ENCODE measurements at regions not wholly inside any gene's neighbourhood (a gene's known extent, or its start where the extent isn't known, plus 50 kb on each side); places are given as distances from the start of the nearest gene placed in this dataset.

DNA sequence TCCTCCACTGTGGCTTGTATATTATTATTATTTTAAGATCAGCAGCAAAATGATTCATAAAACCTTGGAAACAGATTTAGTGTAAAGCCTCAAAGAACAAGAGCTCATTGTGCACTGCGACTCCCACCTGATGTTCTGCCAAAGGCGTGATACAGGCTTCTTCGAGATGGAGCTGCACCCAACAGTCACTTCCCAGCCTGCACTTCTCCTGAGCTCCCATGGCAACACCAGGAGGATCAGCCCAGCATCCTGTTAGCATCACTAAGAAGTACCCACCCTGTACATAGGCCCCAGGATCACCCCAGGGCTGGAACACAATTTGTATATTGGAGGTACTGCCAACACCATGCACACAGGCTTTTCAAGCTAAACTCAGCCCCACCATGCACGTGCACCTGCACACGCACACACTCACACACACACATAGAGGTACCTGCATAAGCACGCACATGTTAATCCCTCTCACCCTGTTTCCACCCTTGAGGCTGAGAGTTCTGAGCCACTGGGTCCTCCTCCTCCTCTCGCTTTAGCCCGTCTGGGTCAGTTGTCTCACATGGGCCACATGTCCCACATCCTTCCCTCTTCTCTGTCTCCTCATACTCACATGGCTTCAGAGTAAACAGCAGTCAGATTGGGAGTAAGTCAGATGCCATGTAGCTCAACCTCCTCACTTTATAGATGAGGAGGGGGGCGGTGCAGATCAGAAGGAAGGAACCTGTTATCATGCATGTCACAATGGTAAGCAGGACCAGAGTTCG lies 281.9 kb upstream of the POU3F1 start:
- peak in 3 of 4 experiments; percentile 16 to 32 (median 22) for DNase-seq

DNA sequence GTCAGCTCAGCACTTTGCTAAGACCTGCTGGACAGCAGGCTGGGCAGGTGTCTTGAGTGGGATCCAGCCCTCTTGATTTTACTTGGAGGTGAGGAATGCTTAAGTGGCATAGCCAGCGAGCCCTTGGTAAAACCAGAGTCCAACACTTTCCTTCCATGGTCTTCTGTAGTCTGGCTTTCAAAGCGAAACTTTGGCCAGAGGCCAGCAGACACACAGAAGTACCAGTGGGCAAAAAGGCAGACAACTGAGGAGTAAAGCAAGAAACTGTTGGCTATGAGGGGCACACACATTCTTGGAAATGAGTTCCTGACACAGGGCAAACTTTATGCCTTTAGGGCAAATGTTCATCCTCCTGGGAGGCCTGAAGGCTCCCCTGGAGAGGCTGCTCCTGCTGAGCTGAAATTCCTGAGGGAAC lies 281.0 kb upstream of the POU3F1 start:
- DNase-seq = no peak

DNA sequence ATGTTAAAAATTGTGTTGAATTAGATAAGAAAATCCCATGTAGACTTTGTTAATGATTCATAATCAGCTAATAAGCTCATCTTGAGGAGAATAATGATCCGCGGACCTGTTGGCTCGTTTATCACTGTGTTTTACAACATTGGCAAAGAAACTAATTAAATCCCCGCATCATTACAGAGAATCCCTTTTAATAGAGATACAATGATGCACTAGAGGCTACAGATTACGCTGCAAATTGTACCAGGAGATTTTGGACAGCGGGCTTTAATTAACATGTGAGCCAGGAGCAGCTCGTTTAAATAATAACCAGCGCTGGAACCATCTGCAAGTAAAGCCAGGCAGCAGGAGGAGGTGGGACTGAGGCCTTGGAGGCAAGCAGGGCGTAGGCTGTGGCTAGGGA lies 280.3 kb upstream of the POU3F1 start:
- no peak for DNase-seq

DNA sequence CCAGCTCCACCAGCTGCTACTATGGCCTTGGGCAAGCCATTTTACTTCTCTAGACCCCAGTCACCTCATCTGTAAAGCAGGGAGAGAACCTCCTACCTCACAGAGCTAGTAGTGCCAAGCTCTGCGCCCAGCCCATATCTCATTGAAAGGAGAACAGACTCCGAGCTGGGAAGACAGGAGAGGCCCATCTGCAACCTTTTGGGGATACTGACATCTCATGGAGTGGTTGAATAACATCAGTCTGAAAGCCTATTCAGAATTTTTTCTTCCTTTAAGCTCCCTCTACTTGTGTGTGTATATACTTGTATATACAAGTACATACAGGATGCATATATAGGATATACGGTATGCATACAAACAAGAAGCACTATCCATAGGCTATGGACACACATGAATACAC lies 279.5 kb upstream of the POU3F1 start:
- no peak for DNase-seq

DNA sequence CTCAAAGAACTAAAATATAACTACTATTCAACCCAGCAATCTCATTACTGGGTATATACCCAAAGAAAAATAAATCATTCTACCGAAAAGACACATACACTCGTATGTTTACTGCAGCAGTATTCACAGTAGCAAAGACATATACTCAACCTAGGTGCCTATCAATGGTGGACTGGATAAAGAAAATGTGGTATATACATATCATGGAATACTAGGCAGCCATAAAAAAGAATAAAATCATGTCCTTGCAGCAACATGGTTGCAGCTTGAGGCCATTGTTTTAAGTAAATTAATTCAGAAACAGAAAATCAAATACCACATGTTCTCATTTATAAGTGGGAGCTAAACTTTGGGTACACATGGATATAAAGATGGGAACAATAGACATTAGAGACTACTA lies 266.2 kb upstream of the POU3F1 start:
- DNase-seq = no peak

DNA sequence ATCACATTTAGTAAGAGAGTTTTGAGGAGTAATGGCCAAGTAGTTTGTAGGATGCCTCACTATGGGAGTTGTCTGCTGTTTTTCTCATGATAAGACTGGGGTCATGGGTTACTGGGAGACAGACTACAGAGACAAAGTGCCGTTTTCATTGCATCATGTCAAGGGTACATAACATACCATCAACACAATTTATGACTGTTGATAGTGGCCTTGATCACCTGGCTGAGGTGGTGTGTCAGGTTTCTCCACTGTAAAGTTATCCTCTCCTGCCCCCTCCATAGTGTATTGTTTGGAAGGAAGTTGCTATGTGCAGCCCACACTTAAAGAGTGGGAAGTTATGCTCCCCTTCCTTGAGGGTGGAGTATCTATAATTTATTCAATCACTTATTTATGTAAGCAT lies 263.5 kb upstream of the POU3F1 start:
- no peak for DNase-seq

DNA sequence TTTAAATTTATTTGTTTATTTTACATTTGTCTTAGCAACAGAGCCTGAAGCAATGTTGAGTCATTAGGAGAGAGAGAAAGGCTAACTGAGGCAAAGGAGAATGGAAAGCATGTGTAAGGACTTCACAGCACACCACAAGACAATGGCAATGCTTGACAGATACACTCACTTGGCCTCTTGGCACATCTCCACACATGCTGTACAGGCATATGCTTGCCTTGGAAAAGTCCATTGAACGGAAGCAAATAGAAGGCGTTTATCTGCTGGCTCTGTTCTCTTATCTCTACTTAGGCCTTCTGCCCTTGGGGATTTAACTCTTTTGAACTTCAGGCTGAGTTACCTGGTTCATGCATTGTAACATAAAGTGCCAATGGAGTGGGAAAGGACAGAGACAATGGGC lies 262.2 kb upstream of the POU3F1 start:
- DNase-seq = no peak

DNA sequence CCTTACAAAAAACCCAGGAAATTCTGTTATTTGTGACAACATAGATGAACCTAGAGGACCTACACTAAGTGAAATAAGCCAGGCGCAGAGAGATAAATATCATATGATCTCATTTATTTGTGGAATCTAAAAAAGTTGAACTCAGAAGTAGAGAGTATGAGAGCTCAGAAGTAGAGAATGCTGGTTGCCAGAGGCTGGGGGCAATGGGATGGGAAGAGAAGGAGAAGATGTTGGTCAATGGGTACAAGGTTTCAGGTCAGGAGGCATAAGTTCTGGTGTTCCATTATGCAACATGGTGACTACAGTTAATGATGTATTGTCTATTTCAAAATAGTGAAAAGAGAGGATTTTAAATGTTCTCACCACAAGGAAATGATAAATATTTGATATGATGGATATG lies 259.1 kb upstream of the POU3F1 start:
- DNase-seq = no peak

DNA sequence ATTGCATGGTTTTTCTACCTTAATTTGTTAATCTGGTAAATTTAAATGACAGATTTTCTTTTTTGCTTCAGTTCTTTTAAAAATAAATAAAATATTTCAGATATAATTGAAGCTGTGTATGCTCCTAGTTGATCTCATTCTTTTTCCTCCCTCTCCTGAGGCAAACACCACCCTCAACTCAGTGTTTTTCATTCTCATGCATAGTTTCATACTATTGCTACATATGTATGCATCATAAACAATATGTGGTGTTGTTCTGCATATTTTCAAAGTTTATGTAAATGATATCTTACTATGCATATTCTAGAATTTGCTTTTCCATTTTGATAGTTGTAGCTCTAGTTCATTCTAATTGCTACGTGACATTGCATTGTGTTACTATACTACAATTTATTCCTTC lies 257.2 kb upstream of the POU3F1 start:
- DNase-seq = no peak

DNA sequence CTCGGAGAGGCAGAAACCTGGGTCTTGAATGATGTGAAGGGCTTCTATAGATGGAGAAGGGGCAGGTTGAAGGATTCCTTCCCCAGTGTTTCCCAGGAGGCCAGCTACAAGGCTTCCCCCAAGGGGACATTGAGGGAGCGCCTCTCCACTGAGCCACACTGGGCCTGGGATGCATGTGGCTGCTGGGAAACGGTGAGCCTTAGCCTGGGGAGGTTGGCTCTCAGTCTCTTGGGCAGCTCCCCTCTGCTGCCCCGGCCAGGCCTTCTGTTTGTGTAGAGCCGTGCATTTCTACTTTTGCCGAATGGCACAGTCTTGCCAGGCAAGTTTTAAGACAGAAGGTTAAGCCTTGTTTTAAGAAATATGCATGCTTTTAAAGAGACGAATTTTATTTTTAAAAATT lies 254.4 kb upstream of the POU3F1 start:
- DNase-seq = no peak

DNA sequence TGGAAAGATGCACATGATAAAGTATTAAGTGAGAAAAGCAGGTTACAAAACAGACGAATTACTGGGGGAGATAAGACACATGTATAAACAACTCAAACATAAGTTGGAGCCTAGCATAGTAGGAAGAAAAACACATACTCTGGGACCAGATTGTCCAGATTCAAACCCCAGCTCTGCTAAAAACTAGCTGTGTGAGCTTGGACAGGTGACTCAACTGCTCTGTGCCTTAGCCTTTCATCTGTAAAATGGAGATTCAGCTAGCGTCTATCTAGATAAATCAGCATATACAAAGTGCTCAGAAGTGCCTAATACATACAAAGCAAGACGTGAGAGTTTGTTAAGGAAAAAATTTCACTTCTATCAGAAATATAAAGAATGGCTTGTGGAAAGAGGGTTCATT lies 254.0 kb upstream of the POU3F1 start:
- no peak for DNase-seq

DNA sequence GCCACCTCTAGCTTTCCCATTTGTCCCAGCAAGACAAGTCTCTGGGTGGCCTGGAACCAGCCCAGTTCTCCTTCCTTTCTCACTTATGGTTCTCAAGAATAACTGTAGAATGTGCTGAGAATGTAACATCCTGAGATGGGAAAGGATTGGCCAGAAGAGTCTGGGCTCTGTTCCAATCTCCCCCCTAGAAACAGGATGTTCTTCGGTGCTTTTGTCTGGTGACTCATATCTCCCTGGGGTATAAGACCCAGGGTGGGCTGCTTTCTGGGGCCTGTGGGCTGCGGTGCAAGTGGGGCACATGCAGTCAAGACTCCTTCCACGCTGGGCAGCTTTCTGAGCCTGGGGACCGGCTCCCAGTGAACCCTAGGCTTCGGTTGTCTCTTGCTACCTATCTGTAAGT lies 251.2 kb upstream of the POU3F1 start:
- no peak for DNase-seq

DNA sequence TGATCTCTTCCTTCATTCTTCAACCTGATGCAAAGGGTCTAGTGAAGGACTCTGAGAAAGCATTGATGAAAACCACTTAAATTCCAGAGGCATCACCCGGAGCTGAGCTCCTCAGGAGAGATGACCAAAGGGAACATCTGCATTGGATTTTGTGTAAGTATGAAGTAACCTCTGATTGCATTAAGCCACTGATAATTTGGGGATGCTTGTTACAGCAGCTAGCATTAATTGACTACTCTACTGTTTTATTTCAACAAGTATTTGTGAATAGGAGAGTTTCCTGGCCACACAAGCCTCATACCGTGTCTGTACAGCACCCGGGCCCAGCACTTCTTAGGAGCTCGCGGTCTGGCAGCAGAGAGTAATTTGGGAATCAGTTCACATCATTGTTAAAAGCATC lies 250.7 kb upstream of the POU3F1 start:
- DNase-seq = no peak

DNA sequence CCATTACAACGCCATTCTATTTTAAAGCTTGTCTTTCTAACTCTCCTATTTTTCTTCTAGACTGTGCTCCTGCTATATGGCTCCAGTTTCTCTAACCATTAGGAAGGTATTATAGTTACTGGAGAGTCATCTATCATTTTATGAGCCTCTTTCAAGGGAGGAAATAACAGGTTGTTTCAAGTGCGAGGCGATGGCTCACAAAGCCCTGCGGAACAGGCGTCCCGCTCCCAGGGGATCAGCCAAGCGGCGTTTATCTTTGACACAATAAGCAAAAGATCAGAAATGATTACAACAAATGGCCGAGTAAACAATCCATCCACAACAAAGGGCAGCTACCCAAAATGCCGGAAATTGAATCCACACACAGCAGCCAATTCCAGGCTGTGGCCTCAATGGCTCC lies 249.5 kb upstream of the POU3F1 start:
- DNase-seq = no peak

DNA sequence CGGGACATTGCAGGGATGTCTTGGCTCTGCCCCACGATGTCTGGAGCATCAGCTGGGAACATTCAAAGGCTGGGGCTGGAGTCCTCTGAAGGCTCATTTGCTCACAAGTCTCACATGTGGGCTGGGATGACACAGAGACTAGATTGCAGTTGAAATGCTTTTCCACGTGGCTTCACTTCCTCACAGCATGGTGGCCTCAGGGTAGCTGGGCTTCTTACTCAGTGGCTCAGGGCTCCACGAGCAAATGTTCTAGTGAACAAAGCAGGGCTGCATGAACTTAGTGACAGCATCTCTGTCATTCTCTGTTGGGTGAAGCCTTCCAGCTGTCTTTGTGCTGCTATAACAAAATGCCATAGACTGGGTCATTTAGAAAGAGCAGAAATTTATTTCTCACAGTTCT lies 247.0 kb upstream of the POU3F1 start:
- peak; percentile 5 to 34 (median 26) for DNase-seq

DNA sequence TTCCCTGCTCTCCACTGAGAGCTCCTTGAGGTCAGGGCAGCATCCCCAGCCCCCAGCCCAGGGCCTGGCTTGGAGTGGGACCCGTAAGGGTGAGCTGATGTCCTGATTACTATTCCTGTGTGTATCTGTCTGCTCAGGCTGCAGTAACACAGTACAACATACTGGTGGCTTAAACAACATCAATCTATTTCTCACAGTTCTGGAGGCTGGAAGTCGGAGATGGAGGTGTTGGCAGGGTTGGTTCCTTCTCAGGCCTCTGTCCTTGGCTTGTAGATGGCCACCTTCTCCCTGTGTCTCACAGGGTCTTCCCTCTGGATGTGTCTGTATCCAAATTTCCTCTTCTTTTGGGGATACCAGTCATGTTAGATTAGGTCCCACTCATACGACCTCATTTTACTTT lies 246.4 kb upstream of the POU3F1 start:
- no peak for DNase-seq

DNA sequence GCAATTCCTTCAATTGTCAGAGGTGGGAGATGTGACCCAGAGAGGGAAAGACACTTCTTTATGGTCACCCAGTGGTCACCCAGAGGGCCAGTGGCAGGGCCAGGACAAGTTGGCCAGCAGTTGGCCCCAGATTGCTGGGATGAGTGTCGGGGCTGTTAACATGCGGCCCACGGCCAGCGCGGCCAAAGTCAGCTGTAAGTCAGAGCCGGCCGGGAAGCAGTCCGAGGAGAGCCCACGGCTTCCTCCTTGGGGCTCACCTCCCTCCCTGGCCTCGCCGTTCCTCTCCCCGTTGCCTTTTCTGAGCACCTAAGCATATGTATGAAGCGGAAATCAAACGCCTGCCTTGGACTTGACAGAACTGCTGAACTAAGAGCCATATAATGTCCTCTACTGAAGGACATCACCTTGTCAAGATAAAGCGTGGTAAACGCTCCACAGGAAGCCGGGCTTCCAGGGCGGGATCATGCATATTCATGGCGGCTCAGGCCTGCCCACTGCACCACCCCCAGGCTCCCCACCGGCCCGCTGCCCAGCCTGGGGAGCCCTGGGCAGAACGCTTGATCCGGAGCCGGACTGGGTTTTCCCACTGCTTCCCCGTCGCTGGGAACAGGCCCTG lies 245.4 kb upstream of the POU3F1 start:
- DNase-seq = peak in 3 of 4 experiments; percentile 12 to 33 (median 26)

DNA sequence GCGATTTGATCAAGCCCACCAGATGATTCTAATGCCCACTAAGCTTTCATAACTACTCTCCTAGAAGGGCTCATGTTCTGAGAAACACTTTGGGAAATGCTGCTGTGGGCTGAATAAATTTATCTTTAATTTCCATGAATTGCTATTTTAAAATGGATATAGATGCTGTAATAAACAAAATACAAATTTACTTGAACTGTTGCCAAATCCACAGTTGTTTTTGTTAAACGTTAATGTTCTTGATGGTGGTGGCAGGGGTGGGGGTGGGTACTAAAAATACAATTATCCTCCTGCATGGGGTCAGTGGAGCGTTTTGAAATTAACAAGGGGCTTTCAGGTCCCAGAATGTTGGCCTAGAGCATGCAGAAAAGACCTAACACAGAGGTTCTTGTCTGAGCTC lies 244.7 kb upstream of the POU3F1 start:
- DNase-seq = no peak

DNA sequence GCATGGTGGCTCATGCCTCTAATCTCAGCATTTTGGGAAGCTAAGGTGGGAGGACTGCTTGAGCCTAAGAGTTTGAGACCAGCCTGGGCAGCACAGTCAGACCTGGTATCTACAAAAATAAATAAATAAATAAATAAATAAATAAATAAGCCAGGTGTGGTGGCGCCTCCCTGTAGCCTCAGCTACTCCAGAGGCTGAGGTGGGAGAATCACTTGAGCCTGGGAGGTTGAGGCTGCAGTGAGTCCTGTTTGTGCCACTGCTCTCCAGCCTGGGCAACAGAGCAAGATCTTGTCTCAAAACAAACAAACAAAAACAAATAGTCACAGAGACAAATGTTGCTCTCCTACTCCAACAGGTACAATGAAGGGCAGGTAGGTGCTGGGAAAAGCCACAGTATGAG lies 242.4 kb upstream of the POU3F1 start:
- no peak for DNase-seq

DNA sequence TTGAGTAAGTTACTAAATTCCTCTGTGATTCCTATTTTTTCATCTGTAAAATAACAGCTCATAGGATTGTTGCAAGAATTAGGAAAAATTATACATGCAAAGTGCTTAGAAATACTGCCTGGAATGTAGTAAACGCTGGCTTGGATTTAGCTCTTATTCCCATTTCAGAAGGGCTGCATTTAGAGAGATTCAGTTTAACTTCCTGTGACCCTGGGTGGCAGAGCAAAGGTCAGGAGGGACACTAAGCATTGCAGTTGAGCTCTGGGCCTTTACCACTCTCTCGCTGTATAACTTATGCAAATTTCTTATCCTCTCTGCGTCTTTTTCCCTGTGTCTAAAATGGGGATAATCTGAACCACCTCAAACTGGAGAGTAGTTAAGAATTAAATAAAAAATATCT lies 241.0 kb upstream of the POU3F1 start:
- no peak for DNase-seq

DNA sequence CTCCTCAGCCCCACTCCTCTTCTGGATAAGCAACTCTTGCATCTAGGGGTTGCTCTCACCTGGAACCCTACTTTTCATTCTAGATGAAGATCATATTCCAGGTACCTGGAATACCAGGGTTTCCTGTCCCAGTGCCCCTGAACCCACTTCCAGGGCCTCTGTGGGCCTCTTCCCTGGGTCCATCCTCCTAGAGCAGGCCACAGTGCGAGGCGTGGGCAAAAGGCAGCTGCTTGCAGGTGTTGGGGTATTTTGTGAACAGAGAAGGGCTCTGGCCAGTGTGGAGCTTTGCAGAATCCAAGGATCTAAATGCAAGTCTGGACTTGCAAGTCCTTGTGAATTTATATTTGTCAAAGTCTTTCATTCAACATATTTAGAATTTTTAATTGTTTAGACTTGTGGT lies 240.4 kb upstream of the POU3F1 start:
- DNase-seq = no peak

DNA sequence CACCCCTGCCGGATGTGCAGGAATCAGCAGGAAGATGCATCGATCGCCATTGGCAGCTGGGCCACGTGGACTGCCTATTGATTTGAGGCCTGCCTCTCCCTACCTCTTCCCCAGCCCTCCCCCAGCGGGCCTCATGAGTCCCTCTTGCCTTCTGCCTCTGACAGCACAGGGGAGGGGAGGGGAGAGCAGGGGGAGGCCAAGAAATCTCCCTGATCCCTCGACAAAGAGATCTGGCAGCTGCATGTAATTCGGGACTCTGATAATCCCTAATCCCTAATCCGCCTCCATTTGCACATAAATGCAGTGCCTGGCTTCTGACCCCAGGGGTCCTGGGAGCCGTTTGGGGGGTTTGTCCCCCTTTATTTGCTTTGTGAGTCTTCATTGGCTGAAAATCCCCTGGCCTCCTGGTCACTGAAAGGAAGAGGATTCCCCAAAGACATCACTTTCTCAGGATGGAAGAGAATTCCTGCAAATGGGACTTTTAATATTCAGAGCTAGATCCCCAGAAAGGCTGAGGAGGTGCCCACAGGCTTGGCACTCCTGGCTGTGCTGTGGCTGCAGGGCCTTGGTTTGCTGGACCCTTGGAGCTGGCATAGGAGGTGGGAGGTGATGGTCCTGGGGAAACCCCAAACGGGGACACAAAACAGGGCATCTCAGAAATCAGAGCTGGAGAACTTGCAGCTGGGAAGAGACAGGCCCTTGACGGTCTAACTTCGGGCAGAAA lies 239.4 kb upstream of the POU3F1 start:
- DNase-seq = no peak

DNA sequence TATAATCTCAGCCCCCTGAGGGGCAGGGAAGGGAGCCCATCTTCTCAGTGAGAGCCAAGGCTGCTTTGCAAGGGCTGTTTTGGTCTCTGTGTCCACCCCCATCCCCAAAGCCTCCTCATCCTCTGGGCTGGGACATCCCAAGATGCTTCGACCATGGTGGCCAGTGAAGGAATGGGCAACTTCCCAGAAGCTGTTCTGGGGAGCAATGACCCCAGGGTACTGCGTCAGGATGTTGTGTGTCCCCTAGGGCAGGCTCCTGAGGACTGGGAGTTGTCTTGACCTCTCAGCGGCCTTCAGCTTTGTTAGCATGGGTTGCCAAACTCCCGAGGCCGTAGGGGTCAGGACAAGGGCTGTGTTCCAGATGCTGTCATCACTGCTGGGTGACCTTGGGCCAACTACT lies 238.4 kb upstream of the POU3F1 start:
- no peak for DNase-seq

Measured in suppressor macrophage (primary cell).